LNCAP (cell line): ENCODE measurements at regions not wholly inside any gene's neighbourhood (a gene's known extent, or its start where the extent isn't known, plus 50 kb on each side); places are given as distances from the start of the nearest gene placed in this dataset.

ENCODE experiments used
- TF ChIP-seq, protein P1 (sequence below): fragments of 450-650 bp; IDR thresholded peaks from 2 replicates; pipeline ENCODE4 v1.5.1; 2017; ENCODE audit warnings: mild to moderate bottlenecking

DNA sequence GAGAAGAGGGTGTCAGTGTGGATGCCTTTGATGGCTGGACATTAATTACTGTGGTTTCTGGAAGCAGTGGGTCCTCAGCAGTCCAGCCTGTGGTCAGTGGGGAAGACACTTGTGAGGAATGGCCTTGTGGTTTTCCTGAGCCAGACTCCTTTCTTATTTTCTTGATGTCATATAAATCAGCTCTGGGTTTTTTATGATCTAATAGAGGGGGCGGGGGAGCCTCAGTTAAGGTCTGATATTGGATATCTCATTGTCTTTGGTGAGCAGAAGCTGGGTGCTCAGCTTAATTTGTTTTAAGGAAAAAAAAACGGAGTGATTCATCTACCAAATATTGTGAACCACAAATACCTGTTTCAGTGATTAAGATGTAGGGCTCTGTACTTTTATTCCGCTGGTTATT lies 62.1 kb downstream of the OTOR start:
- TF ChIP-seq, protein P1, sequence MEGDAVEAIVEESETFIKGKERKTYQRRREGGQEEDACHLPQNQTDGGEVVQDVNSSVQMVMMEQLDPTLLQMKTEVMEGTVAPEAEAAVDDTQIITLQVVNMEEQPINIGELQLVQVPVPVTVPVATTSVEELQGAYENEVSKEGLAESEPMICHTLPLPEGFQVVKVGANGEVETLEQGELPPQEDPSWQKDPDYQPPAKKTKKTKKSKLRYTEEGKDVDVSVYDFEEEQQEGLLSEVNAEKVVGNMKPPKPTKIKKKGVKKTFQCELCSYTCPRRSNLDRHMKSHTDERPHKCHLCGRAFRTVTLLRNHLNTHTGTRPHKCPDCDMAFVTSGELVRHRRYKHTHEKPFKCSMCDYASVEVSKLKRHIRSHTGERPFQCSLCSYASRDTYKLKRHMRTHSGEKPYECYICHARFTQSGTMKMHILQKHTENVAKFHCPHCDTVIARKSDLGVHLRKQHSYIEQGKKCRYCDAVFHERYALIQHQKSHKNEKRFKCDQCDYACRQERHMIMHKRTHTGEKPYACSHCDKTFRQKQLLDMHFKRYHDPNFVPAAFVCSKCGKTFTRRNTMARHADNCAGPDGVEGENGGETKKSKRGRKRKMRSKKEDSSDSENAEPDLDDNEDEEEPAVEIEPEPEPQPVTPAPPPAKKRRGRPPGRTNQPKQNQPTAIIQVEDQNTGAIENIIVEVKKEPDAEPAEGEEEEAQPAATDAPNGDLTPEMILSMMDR = no peak

DNA sequence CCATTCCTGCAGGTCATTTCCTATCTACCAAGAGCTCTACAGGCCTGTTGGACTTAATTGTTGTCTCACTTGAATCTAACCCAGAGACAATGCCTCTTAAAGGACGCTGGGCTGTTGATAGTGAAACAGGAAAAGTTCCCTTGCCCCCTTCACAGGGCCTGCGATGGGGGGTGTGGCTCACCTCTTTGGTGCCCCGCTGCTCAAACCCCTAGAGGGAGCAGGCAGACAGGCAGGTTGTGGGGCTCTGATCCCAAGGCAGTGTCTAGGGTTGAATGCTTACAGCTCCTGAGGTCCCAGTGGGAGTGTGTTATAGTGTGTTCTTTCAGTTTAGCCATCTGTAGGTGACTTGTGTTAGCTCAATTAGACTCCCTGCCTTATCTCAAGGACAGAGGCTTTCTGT lies 68.0 kb downstream of the OTOR start:
- TF ChIP-seq, protein P1 = no peak

DNA sequence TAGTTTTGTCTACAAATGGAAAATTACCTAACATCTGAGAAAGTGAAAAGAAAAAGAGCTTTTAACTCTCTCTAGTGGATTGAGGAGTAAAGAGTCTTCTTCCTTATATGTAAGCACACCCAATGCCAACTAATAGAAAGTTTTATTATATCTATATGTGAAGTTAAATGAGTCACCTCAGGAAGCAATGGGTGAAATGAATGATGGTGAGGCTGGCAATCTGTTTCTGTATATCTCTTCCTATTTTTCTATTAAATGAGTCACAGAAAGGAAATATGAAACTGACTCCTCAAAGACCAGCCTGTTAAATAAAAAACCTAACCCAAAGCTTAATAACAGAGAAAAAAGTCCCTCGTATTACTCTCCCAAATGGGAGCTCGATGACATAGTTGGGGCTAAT lies 71.3 kb downstream of the OTOR start:
- TF ChIP-seq, protein P1 = no peak

DNA sequence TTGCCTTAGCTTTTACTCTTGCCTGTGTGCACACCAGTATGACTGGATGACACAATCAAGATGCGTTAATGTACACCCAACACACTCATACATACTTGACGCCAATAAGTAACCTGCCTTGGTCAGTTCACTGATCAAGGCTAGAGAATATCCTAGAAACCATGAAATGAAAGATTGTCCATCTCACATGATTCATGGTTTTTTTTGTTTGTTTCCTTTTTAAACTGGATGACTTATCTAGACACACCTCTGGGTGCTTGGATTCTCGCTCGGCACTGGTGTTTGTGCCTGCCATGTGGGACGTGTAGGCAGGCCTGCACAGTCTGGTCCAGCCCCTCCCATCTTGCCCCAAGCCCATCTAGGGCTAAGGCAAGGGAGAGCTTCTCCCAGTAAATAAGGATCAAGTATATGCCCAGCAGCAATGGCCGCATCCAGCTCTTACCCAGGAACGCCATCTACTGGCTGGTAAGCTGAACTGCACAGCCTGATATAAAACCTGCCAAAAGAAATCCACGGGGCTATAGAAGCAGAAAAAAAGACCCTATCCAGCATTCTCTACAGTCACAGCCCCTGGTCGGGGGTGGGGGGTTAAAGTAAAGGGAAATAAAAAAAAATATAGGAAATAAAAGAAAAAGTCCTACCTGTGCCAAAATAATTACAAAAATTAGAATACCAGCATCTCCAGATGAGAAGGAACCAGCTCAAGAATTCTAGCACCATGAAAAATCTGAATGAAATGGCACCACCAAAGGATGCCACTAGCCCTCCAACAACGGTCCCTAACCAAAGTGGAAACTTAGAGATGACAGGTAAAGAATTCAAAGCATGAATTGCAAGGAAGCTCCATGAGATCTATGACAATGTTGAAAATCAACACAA lies 73.3 kb downstream of the OTOR start:
- TF ChIP-seq, protein P1 = peak; percentile 98

DNA sequence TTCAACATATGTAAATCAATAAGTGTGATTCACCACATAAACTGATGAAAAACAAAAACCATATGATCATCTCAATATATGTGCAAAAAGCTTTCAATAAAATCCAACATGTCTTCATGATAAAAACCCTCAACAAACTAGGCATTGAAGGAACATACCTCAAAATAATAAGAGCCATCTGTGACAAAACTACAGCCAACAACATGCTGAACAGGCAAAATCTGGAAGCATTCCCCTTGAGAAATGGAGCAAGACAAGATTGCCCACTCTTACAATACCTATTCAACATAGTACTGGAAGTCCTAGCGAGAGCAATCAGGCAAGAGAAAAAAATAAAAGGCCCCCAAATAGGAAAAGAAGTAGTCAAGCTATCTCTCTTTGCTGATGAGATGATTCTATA lies 76.5 kb downstream of the OTOR start:
- TF ChIP-seq, protein P1 = no peak

DNA sequence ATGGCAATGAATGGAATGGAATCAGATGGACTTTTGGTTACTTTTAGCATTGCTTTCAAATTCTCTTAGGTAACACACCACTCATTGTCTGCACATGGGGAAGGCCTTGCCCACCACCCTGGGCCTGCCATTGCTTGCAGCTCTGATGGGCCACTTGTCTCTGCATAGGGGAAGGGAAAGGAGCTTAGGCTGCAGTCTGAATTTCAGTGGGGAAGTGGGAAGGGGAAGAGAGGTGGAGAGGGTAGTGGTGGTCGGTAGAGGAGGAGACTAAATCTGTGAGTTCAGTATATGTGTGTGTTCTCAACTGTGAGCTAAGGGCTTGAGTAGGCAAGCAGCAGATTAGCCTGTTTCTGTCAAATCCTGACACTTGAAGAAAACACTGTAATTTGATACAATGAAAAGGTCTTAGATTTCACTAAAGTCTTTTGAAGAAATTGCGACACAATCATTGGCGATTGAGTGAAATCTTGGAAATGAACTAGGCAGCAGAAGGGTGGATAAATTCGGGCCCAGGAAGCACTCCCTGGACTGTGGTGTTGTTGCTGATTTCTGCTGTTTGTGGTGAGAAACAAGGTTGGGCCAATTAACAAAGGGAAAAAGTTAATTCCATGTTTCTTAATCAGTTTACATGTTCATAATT lies 80.6 kb downstream of the OTOR start:
- TF ChIP-seq, protein P1 = no peak

DNA sequence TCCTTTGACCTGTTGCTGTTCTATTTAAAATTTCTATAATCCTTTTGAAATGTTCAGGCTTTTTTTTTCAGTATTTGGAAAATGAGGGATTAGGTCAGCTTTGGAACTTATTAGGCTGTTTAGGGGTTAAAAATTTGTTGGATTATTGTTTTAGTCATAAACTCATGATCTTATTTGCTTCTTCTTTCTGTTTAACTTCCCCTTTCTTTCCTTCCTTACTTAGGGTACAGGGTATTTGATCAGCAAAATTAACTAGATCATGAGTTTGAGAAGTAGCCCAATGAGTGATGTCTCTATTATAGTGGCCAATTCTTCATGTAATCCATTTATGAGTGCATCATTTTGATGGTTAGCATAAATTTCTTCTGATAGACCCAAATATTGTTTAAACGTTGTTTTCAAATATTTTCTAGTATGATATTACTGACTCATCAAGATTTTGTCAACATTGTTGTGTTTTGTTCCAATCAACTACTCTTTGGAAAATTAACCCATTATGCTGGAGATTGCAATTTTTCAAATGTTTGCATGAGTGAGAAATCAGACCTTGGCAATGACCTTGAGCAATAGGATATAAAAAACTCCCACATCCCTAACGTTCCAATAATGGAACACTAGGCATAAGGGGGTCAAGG lies 94.4 kb downstream of the OTOR start:
- TF ChIP-seq, protein P1 = no peak
